HepG2 (cell line): ENCODE measurements at regions not wholly inside any gene's neighbourhood (a gene's known extent, or its start where the extent isn't known, plus 50 kb on each side); places are given as distances from the start of the nearest gene placed in this dataset.
"Not testable (repeated sequence)": the region's sequence is repeated elsewhere in the genome, so short reads cannot be mapped to it uniquely, and the experiment has no call there.

ENCODE experiments used
- ATAC-seq: fragments of 200-7000 bp; cut with Tn5 transposase; 3 replicates; pipeline ENCODE4 v1.9.1; 2020; ENCODE audit warnings: mild to moderate bottlenecking, moderate library complexity
- BruUV-seq: library from RNA; stranded (reverse); fragments of 400-500 nt; replicated peaks from 2 replicates; lab custom pipeline; 2021; lab: Mats Ljungman, UMichigan
- CTCF ChIA-PET: fragments of 300-600 bp; formaldehyde crosslinking; extraction: SDS; loops from one replicate; lab custom pipeline; 2021; ENCODE audit warnings: low total read pairs, inconsistent platforms, low intra/inter-chr PET ratio; lab: Yijun Ruan, JAX
- POLR2A ChIA-PET: fragments of 350-600 bp; sonication (Branson Sonifier 250); formaldehyde crosslinking; loops from one replicate; lab custom pipeline; 2020; ENCODE audit warnings: antibody characterized with exemption, inconsistent platforms; lab: Yijun Ruan, JAX
- DNase-seq: peaks from one replicate; pipeline ENCODE4 v3.0.0-alpha.2; 2015; ENCODE audit warnings: low spot score
- FAIRE-seq: peaks from 3 replicates; lab custom pipeline; 2011; peaks lifted over from hg19 to GRCh38; lab: Jason Lieb, UNC
- H2AFZ ChIP-seq: one replicate; pipeline ENCODE4 v1.6.1; 2011; ENCODE audit warnings: low read length, inconsistent platforms
- H3K27ac ChIP-seq: fragments of 300-600 bp; 3 replicates; pipeline ENCODE4 v1.8.0; 2011; ENCODE audit warnings: mixed run types, mild to moderate bottlenecking, mixed read lengths, low read length, inconsistent platforms; ENCODE audit not compliant: insufficient read depth; ENCODE audit errors: extremely low read length
- H3K27me3 ChIP-seq, 2 experiments: fragments of 200-600 bp in 1 of 2; 2 replicates in 1 of 2; 3 replicates in 1 of 2; pipeline versions ENCODE4 v1.6.0 to v1.8.0; 2011; ENCODE audit warnings: low read length in 2 of 2, mild to moderate bottlenecking in 2 of 2, moderate library complexity in 2 of 2, inconsistent platforms in 1 of 2; ENCODE audit not compliant: insufficient read depth in 2 of 2, control insufficient read depth in 1 of 2
- H3K36me3 ChIP-seq, 2 experiments: fragments of 200-600 bp in 1 of 2; replicated peaks in 1 of 2; 2 replicates in 1 of 2; 3 replicates in 1 of 2; pipeline versions ENCODE4 v1.5.1 to v1.8.0; 2011; ENCODE audit warnings: low read length in 2 of 2, inconsistent platforms in 1 of 2; ENCODE audit not compliant: insufficient read depth in 2 of 2, control insufficient read depth in 1 of 2
- H3K4me1 ChIP-seq: 2 replicates; pipeline ENCODE4 v1.5.1; 2012; ENCODE audit warnings: low read length, inconsistent platforms; ENCODE audit not compliant: insufficient read depth
- H3K4me2 ChIP-seq: 2 replicates; pipeline ENCODE4 v1.6.0; 2011; ENCODE audit warnings: low read depth, low read length, inconsistent platforms
- H3K4me3 ChIP-seq, 3 experiments: fragments of 200-600 bp in 1 of 3; sonication (generic), shearing (Covaris generic) in 1 of 3; replicated peaks in 1 of 3; 2 replicates each; pipeline ENCODE4 v1.5.1; 2011 to 2016; ENCODE audit warnings: low read length in 3 of 3, inconsistent platforms in 2 of 3, low read depth in 2 of 3, mild to moderate bottlenecking in 2 of 3, control low read depth in 1 of 3, mixed read lengths in 1 of 3; ENCODE audit not compliant: insufficient read depth in 1 of 3
- H3K79me2 ChIP-seq: one replicate; pipeline ENCODE4 v1.6.1; 2011; ENCODE audit warnings: low read length, inconsistent platforms; ENCODE audit not compliant: insufficient read depth
- H3K9ac ChIP-seq: 2 replicates; pipeline ENCODE4 v1.6.0; 2011; ENCODE audit warnings: mild to moderate bottlenecking, low read depth, low read length, inconsistent platforms; ENCODE audit not compliant: insufficient read depth
- H3K9me3 ChIP-seq: 2 replicates; pipeline ENCODE4 v1.5.1; 2012; ENCODE audit warnings: mild to moderate bottlenecking, low read length
- H4K20me1 ChIP-seq: 2 replicates; pipeline ENCODE4 v1.6.0; 2011; ENCODE audit warnings: inconsistent platforms, mild to moderate bottlenecking, low read length, moderate library complexity; ENCODE audit not compliant: insufficient read depth
- WGBS: methylation state at CpG from one replicate; pipeline ENCODE4 v1.1.6; 2017; ENCODE audit warnings: low lambda C conversion rate; 5-methylcytosine and 5-hydroxymethylcytosine counted together
- in situ Hi-C: cut with HindIII; loops from 2 replicates; pipeline ENCODE4 v1.10.0; 2017; ENCODE audit warnings: low pct_unique_long_range_greater_than_20kb; ENCODE audit not compliant: extremely low pct_ligation_motif_present
- intact Hi-C: fragments of 100-400 bp; cut with micrococcal nuclease; formaldehyde crosslinking; loops from one replicate; pipeline ENCODE4 v1.10.0; 2022; ENCODE audit not compliant: unreplicated experiment

DNA sequence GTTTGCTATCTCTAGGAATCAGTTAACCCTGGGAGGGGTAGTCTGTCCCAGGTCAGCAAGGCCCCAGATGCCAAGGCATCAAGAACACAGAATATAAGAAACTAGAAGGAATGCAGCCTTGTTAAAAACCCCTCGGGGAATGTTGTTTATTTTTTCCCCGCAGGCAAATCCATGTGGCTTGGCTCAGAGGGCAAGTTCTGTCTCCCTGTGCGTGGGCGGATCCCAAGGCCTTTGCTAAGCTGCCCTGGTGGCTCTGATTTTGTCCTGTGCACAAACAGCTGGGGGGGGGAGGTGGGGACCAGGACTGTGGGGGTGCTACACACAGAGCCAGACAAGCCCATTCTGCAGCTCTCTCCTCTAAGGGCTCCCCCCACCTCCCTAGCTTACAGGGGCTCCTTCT, 776.8 kb upstream of the TPTE start:
- H3K27me3 ChIP-seq, H3K4me3 ChIP-seq, FAIRE-seq, H4K20me1 ChIP-seq, BruUV-seq, H3K4me2 ChIP-seq, H3K4me1 ChIP-seq, CTCF ChIA-PET, in situ Hi-C loops, POLR2A ChIA-PET, DNase-seq, H3K9ac ChIP-seq, H3K79me2 ChIP-seq, H3K27ac ChIP-seq, intact Hi-C loops, H3K36me3 ChIP-seq, H2AFZ ChIP-seq: not testable (repeated sequence)
- ATAC-seq, result peak; percentile 18; the same call in 1 of the 3 replicates
- WGBS, result 2% methylated on average over 4 of the region's 4 CpGs
- H3K9me3 ChIP-seq, result peaks cover 95% of the 10 kb centered on the region

DNA sequence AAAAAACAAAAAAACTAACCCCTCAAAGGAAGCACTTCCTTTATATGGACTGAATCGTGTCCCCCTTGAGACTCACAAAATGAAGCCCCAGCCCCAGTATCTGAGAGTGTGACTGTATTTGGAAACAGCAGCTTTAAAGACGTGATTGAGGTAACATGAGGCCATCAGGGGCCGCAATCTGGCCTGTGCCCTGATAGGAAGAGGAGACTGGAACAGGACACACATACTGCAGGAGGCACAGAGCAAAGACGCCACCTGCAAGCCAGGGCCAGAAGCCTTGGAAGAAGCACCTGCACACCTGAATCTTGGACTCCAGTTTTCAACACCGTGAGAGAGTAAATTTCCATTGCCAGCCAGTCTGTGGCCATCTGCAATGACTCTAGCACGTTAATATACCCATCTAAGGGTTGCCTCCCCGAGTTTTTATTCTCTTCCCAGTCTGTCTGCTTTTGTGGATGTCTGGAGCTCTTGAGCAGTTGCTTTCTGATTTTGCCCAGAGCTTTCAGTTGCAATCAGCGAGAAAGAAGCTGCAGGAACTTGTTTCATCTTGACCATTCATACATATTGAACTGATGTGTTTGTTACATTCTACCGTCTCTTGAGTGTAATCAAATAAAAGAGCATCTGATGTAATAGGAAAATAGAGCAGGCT, 775.8 kb upstream of the TPTE start:
- in situ Hi-C loops, H3K27me3 ChIP-seq, H2AFZ ChIP-seq, BruUV-seq, FAIRE-seq, CTCF ChIA-PET, H3K4me2 ChIP-seq, POLR2A ChIA-PET, H3K27ac ChIP-seq, H3K79me2 ChIP-seq, H3K4me1 ChIP-seq, H3K9ac ChIP-seq, H4K20me1 ChIP-seq, intact Hi-C loops, H3K4me3 ChIP-seq, H3K36me3 ChIP-seq, DNase-seq, ATAC-seq: not testable (repeated sequence)
- 8% methylated on average over 9 of the region's 9 CpGs for WGBS
- peaks cover 95% of the 10 kb centered on the region for H3K9me3 ChIP-seq

DNA sequence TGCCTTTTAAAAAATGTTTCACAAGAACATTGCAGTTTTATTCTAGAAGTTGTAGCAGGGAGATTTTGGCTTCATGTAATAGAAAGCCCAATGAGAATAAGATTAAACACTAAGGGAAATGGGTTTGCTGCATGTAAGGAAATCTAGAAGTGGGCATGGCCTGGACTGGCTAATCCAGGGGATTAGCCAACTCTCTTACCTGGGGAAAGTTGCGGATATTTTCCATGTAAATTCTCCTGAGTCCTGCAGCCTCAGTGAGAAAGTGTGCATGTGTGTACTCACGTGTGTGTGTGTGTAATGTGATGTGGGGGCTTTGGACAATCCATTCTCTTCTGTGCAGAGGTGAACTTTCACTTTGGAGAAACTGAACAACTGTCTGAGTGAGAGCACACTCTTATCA, 775.1 kb upstream of the TPTE start:
- H3K36me3 ChIP-seq, H3K4me3 ChIP-seq, DNase-seq, H3K27ac ChIP-seq, CTCF ChIA-PET, H3K27me3 ChIP-seq, H3K9ac ChIP-seq, in situ Hi-C loops, H3K4me1 ChIP-seq, intact Hi-C loops, H4K20me1 ChIP-seq, H2AFZ ChIP-seq, ATAC-seq, BruUV-seq, FAIRE-seq, H3K79me2 ChIP-seq, H3K4me2 ChIP-seq, POLR2A ChIA-PET: not testable (repeated sequence)
- 18% methylated on average over 2 of the region's 2 CpGs for WGBS
- H3K9me3 ChIP-seq, result peaks cover 95% of the 10 kb centered on the region
